ENCODE measurements at regions not wholly inside any gene's neighbourhood (a gene's known extent, or its start where the extent isn't known, plus 50 kb on each side); places are given as distances from the start of the nearest gene placed in this dataset.
A peak's percentile ranks its signal among the peaks of the same experiment; 100 is the strongest.
"Not testable (repeated sequence)": the region's sequence is repeated elsewhere in the genome, so short reads cannot be mapped to it uniquely, and the experiment has no call there.

DNA sequence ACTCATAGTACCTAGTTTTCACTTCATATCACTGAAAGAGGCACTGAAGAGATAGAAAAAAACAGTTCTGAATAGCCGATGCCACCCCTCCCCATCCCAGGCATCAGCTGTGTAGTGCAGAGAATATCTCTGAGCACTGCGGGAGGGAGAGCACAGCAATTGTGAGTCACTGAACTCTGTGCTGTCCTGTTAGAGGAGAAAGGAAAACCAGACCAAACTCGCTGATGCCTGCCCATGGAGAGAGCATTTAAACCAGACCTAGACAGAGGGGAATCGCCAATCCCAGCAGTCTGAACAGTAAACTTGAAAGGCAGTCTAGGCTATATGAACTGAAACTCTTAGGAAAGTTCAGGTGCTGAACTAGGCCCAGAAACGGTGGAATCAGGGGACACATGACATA lies 120.1 kb upstream of the SLC30A5 start:
- DNase-seq (ENCODE audit: low read depth), result no peak

DNA sequence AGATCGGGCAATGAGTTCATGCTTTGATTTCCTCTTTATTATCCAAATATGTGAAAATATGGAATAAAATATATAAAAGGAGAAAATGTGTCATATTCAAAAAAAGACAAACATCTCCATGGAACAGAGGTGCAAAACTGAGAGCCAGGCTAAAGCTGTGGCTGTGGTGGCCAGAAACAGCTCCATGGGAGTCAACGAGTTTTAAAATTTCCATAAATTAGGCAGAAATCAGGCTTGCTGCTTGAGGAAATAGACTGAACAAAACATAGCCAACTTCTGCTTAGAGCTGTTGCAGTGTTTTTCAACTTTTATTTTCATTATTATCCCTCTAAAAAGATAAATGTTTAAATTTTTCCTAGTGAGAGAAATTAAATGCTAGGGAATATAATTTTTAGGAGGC lies 110.8 kb upstream of the SLC30A5 start:
- no peak for DNase-seq (ENCODE audit: low read depth)

DNA sequence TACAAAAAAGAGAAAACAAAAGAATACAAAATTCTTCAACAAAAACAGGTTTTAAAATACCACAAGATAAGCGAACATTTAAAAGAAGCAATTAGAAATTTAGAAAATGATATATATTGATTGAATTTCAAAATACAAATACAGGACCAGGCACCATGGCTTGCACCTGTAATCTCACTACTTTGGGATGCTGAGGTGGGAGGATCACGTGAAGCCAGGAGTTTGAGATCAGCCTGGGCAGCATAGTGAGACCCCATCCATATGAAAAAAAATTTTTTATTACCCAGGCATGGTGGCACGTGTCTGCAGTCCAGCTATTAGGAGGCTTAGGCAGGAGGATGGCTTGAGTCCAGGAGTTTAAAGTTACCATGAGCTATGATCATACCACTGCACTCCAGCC lies 109.9 kb upstream of the SLC30A5 start:
- no peak for DNase-seq (ENCODE audit: low read depth)

- no peak for DNase-seq (ENCODE audit: low read depth)
Observed at GRCh38 chr5:68991279-68992084, 102.3 kb upstream of the SLC30A5 start.

DNA sequence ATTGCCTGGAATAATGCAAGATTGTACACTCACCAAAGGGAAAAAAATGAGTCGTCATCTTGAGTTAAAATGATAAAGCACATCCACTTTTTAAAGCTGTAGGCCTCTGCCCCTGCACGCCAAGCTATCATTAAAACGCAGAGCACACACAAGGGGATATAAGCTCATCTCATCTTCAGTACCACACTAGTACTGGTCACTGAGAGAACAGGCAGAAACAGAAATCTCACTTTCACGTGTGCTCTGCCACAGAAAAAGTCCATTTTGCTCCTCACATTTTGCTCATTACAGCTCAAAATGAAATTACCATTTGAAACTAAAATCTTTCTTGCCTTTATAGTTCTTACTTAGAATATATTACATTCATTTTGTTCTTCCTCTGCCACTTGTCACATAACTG lies 99.2 kb upstream of the SLC30A5 start:
- DNase-seq (ENCODE audit: low read depth), result no peak

GRCh38 chr5:68995845-68996545 lies 97.8 kb upstream of the SLC30A5 start:
- DNase-seq (ENCODE audit: low read depth), result no peak

DNA sequence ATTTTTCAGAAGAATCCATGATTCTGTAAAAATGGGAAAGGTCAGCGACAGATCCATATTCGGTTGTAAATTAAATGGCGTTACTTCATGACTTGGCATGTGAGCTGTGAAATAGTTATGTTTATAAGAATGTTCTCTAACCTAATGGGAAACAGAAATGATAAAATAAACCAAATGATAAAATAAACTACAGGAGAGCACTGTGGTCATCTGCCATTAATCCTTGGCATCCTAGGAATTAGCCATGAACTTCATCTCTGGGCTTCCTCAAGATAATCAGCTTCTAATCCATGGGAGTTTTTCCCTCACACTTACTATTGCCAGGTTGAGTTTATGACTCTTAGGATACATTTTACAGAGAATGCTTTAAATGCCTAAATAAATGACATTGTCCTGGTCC lies 94.6 kb upstream of the SLC30A5 start:
- DNase-seq (ENCODE audit: low read depth), result no peak

- no peak for DNase-seq (ENCODE audit: low read depth)
Observed at GRCh38 chr5:69000216-69000919, 93.4 kb upstream of the SLC30A5 start.

DNA sequence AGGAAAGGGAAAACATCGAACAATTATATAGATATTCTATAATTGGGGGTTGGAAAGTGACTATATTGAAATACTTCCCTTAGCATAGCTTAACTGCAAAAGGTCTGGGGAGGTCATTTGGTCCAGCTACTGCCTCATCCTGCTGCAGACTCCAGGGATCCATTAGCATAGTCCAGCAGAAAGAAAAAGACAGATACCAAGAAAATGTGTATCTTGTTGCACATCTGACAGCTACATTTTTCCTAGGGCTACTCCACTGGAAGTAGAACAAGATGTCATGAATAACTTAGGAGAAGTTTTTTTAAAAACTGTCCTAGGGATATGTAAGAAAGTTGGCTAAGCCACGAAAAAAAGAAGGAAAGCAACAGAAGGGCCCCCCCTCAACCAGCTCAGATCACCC lies 92.9 kb upstream of the SLC30A5 start:
- DNase-seq (ENCODE audit: low read depth), result no peak

DNA sequence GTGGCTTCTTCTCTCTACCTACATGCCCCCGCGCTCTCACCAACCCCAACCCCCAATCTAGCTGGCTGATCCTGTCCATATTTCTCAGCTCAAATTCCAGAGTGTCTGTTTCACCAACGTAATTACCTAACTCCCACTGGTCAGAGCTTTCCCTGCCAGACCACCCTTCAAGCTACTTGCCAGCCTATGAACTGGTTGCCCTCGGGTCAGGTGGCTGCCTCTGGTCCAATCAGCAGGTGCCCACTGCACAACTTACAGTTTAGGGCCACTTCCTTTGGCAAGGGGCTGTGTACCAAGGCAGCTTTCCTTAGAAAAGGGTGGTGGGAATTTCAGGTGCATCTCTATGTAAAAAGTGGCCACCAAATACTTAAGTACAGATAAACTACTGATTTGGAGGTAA lies 92.2 kb upstream of the SLC30A5 start:
- no peak for DNase-seq (ENCODE audit: low read depth)

GRCh38 chr5:69004127-69004526 lies 89.7 kb upstream of the SLC30A5 start:
- DNase-seq (ENCODE audit: low read depth), result no peak

- DNase-seq (ENCODE audit: low read depth), result no peak
Observed at GRCh38 chr5:69004676-69005075, 89.1 kb upstream of the SLC30A5 start.

- DNase-seq (ENCODE audit: low read depth), result no peak
Observed at GRCh38 chr5:69006030-69006429, 87.8 kb upstream of the SLC30A5 start.

DNA sequence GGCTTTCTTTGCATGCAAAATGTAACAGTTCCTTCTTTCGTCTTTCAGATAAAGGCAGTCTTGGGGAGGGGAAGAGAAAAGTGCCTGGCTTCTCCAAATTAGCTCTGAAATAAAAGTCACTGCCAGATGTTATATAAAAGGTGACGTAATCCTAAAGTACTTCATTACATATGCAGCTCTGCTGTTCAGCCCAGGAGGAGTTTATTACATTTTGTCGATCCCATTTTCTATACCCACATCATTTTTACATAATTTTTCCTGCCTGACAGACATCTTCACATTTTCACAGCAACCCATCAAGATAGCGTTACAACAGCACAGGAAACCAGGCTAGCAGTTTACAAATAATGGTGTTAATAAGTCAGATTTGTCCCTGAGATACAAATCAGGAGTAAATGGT lies 86.7 kb upstream of the SLC30A5 start:
- no peak for DNase-seq (ENCODE audit: low read depth)

- peak; percentile 29 for DNase-seq (ENCODE audit: low read depth)
Observed at GRCh38 chr5:69007726-69008368, 86.0 kb upstream of the SLC30A5 start.

- DNase-seq (ENCODE audit: low read depth), result no peak
Observed at GRCh38 chr5:69010476-69010875, 83.3 kb upstream of the SLC30A5 start.

GRCh38 chr5:69011910-69012309 lies 81.9 kb upstream of the SLC30A5 start:
- no peak for DNase-seq (ENCODE audit: low read depth)

DNA sequence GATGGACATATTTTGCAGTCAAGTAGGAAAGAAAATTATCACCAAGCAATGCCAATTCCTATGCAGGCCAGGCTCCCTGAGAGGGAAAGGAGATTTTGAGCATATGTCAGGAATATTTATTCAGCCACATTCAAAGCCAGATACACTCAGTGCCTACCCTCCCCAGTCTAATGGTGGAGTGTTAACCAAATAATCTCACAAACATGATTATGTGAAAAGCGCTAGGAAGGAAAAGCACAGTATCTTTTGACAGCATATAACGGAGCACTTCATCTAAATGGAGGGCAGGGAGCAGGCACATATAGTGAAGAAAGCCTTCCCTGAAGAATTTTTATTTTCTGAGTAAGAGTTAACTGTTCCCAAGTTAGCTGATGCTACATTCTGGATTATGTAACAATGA lies 80.3 kb upstream of the SLC30A5 start:
- DNase-seq (ENCODE audit: low read depth), result no peak

DNA sequence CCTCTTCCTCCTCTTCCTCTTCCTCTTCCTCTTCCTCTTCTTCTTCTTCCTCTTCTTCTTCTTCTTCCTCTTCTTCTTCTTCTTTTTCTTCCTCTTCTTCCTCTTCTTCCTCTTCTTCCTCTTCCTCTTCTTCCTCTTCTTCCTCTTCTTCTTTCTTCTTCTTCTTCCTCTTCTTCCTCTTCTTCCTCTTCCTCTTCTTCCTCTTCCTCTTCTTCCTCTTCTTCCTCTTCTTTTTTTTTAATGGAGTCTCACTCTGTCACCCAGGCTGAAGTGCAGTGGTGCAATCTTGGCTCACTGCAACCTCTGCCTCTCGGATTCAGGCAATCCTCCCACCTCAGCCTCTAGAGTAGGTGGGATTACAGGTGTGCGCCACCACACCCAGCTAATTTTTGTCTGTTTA lies 79.8 kb upstream of the SLC30A5 start:
- DNase-seq (ENCODE audit: low read depth), result not testable (repeated sequence)

GRCh38 chr5:69019668-69020375 lies 74.0 kb upstream of the SLC30A5 start:
- no peak for DNase-seq (ENCODE audit: low read depth)

GRCh38 chr5:69024241-69024651 lies 69.6 kb upstream of the SLC30A5 start:
- peak; percentile 1 for DNase-seq (ENCODE audit: low read depth)

GRCh38 chr5:69029292-69029691 lies 64.5 kb upstream of the SLC30A5 start:
- DNase-seq (ENCODE audit: low read depth), result no peak

All from stimulated activated CD4-positive, alpha-beta T cell treated with anti-CD3 and anti-CD28 coated beads, Interleukin-2, amount 100 ng/mL, for 4 hours (primary cell).